ENCODE measurements at regions not wholly inside any gene's neighbourhood (a gene's known extent, or its start where the extent isn't known, plus 50 kb on each side); places are given as distances from the start of the nearest gene placed in this dataset.

DNA sequence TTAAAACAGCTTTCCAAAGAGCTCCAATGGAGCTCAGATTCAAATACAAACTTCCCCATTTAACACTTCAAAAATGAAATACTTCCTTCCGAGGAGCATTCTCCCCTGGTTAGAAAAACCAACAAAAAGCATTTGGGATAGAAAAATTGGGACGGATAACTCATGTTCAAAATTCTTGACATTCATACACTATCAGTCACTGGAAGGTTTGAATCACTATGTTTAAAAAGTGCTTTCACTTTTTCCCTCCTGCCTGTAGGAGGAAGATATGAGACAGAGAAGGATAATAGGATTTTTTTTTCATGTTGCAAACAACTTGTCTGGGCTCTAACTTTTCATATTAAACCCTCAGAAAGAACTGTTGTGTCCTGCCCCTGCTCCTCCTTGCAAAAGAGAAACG, 412.0 kb downstream of the ACTL7B start:
- no peak overlapping the region for H3K27ac ChIP-seq (ENCODE audit: extremely low read depth, low read depth, low read length)
- TF ChIP-seq KLF10 (tag by site-specific recombination; IDR thresholded peaks at IDR 0.05) (no peak), ZNF354C (tag by site-specific recombination; IDR thresholded peaks at IDR 0.05; ENCODE audit: borderline replicate concordance, low read depth) (no peak), MYNN (tag by site-specific recombination; IDR thresholded peaks at IDR 0.05; ENCODE audit: borderline replicate concordance) (no peak), ZNF394 (tag by site-specific recombination; IDR thresholded peaks at IDR 0.05; ENCODE audit: borderline replicate concordance) (no peak), RBAK (tag by site-specific recombination; IDR thresholded peaks at IDR 0.05) (no peak), ZFP37 (tag by site-specific recombination; IDR thresholded peaks at IDR 0.05) (no peak), ZNF416 (tag by site-specific recombination; IDR thresholded peaks at IDR 0.05) (no peak), ZNF121 (tag by site-specific recombination; IDR thresholded peaks at IDR 0.05) (no peak)
- TF ChIP-seq, protein P1, sequence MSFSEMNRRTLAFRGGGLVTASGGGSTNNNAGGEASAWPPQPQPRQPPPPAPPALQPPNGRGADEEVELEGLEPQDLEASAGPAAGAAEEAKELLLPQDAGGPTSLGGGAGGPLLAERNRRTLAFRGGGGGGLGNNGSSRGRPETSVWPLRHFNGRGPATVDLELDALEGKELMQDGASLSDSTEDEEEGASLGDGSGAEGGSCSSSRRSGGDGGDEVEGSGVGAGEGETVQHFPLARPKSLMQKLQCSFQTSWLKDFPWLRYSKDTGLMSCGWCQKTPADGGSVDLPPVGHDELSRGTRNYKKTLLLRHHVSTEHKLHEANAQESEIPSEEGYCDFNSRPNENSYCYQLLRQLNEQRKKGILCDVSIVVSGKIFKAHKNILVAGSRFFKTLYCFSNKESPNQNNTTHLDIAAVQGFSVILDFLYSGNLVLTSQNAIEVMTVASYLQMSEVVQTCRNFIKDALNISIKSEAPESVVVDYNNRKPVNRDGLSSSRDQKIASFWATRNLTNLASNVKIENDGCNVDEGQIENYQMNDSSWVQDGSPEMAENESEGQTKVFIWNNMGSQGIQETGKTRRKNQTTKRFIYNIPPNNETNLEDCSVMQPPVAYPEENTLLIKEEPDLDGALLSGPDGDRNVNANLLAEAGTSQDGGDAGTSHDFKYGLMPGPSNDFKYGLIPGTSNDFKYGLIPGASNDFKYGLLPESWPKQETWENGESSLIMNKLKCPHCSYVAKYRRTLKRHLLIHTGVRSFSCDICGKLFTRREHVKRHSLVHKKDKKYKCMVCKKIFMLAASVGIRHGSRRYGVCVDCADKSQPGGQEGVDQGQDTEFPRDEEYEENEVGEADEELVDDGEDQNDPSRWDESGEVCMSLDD (tag by site-specific recombination; IDR thresholded peaks at IDR 0.05) = no peak
- TF ChIP-seq, protein P2, sequence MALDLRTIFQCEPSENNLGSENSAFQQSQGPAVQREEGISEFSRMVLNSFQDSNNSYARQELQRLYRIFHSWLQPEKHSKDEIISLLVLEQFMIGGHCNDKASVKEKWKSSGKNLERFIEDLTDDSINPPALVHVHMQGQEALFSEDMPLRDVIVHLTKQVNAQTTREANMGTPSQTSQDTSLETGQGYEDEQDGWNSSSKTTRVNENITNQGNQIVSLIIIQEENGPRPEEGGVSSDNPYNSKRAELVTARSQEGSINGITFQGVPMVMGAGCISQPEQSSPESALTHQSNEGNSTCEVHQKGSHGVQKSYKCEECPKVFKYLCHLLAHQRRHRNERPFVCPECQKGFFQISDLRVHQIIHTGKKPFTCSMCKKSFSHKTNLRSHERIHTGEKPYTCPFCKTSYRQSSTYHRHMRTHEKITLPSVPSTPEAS (tag by site-specific recombination; IDR thresholded peaks at IDR 0.05) = no peak
- ChIA-PET CTCF (no interaction called here), POLR2A (no interaction called here)
- H3K9me3 ChIP-seq (ENCODE audit: control insufficient read depth, insufficient read depth, low read depth, low read length) = no peaks in the 10 kb centered on the region
- H3K4me3 ChIP-seq (ENCODE audit: low read depth, low read length) = no peak overlapping the region
- no peaks in the 10 kb centered on the region for H3K36me3 ChIP-seq (ENCODE audit: control insufficient read depth in 2 of 2, insufficient read depth in 1 of 2, low read length in 2 of 2)
- H3K4me1 ChIP-seq (ENCODE audit: control insufficient read depth, insufficient read depth, low read length) = peaks cover 5% of the 10 kb centered on the region; the same call in 1 of the 2 replicates

DNA sequence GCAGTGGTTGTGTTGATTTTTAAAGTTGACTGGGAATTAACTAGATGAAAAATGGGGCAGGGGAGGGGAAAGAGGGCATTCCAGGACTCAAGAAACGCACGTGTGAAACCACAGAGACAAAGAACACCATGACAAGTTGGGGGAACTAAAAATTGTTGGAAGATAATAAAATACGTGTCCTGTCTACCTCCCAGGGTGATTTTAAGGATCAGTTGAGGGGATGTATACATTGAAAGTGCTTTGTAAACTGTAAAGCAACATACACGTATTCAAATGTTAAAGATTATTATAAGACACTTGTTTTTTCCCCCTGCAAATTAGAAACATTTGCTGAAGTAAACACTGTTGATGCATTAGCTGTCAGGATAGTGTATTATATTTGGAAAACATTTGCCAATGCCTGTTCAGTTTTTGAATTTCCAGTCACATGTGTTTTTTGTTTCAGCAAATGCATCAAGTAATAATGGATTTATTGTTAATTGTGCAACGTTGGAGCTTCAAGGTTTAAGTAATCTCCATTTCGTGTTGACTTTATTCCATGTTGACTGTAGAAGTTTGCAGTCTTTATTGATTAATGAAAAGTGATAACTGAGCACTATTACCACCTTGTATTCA, 412.7 kb downstream of the ACTL7B start:
- H3K4me3 ChIP-seq (ENCODE audit: low read depth, low read length) = no peak overlapping the region
- TF ChIP-seq ZNF112 (tag by site-specific recombination; IDR thresholded peaks at IDR 0.05) = no peak
- no peak for TF ChIP-seq ZFP41 (tag by site-specific recombination; IDR thresholded peaks at IDR 0.05; ENCODE audit: borderline replicate concordance)
- no peak for TF ChIP-seq ZNF664 (tag by site-specific recombination; IDR thresholded peaks at IDR 0.05)
- no peak for TF ChIP-seq ZFP37 (tag by site-specific recombination; IDR thresholded peaks at IDR 0.05)
- TF ChIP-seq, protein P3, sequence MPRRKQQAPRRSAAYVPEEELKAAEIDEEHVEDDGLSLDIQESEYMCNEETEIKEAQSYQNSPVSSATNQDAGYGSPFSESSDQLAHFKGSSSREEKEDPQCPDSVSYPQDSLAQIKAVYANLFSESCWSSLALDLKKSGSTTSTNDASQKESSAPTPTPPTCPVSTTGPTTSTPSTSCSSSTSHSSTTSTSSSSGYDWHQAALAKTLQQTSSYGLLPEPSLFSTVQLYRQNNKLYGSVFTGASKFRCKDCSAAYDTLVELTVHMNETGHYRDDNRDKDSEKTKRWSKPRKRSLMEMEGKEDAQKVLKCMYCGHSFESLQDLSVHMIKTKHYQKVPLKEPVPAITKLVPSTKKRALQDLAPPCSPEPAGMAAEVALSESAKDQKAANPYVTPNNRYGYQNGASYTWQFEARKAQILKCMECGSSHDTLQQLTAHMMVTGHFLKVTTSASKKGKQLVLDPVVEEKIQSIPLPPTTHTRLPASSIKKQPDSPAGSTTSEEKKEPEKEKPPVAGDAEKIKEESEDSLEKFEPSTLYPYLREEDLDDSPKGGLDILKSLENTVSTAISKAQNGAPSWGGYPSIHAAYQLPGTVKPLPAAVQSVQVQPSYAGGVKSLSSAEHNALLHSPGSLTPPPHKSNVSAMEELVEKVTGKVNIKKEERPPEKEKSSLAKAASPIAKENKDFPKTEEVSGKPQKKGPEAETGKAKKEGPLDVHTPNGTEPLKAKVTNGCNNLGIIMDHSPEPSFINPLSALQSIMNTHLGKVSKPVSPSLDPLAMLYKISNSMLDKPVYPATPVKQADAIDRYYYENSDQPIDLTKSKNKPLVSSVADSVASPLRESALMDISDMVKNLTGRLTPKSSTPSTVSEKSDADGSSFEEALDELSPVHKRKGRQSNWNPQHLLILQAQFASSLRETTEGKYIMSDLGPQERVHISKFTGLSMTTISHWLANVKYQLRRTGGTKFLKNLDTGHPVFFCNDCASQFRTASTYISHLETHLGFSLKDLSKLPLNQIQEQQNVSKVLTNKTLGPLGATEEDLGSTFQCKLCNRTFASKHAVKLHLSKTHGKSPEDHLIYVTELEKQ (tag by site-specific recombination; IDR thresholded peaks at IDR 0.05; ENCODE audit: borderline replicate concordance) = no peak
- TF ChIP-seq ZNF530 (tag by site-specific recombination; IDR thresholded peaks at IDR 0.05; ENCODE audit: low read depth) = no peak
- TF ChIP-seq GLI4 (tag by site-specific recombination; IDR thresholded peaks at IDR 0.05) = no peak
- TF ChIP-seq ZNF138 (tag by site-specific recombination; IDR thresholded peaks at IDR 0.05; ENCODE audit: borderline replicate concordance) = no peak
- H3K27ac ChIP-seq (ENCODE audit: extremely low read depth, low read depth, low read length) = no peak overlapping the region
- POLR2A ChIA-PET = no interaction called here
- no peaks in the 10 kb centered on the region for H3K9me3 ChIP-seq (ENCODE audit: control insufficient read depth, insufficient read depth, low read depth, low read length)
- CTCF ChIA-PET = interaction anchor here (0.6 kb wide), 1 partner anchor 42 kb away, joined by 3 read pairs; no protein-coding TSS in a partner anchor
- H3K36me3 ChIP-seq (ENCODE audit: control insufficient read depth in 2 of 2, insufficient read depth in 1 of 2, low read length in 2 of 2) = no peaks in the 10 kb centered on the region
- peaks cover 5% of the 10 kb centered on the region; the same call in 1 of the 2 replicates for H3K4me1 ChIP-seq (ENCODE audit: control insufficient read depth, insufficient read depth, low read length)
